Naive thymus-derived CD4-positive, alpha-beta T cell (primary cell): ENCODE measurements at regions not wholly inside any gene's neighbourhood (a gene's known extent, or its start where the extent isn't known, plus 50 kb on each side); places are given as distances from the start of the nearest gene placed in this dataset.
"Not testable (repeated sequence)": the region's sequence is repeated elsewhere in the genome, so short reads cannot be mapped to it uniquely, and the experiment has no call there.

Source experiments
- ATAC-seq: fragments of 150-1000 bp; cut with Tn5 transposase; 2 replicates; pipeline ENCODE4 v1.10.0; 2021; ENCODE audit warnings: mild to moderate bottlenecking, moderate library complexity
- CTCF ChIA-PET: fragments of 350-600 bp; sonication (Branson Sonifier 250); formaldehyde crosslinking; loops from one replicate; lab custom pipeline; 2021; ENCODE audit warnings: antibody characterized with exemption; lab: Charles Lee
- POLR2A ChIA-PET: fragments of 350-600 bp; sonication (Branson Sonifier 250); formaldehyde crosslinking; loops from one replicate; lab custom pipeline; 2021; ENCODE audit warnings: antibody characterized with exemption, inconsistent platforms; lab: Charles Lee
- DNase-seq, 9 donors: peaks; one replicate each; pipeline versions ENCODE4 v3.0.0 to v3.0.0-alpha.2; 2020 to 2022; ENCODE audit warnings: mixed read lengths in 1 of 9
- H3K27ac ChIP-seq: one replicate; pipeline ENCODE4 v1.7.0; 2013; ENCODE audit warnings: mild to moderate bottlenecking, low read depth, low read length, moderate library complexity
- H3K27me3 ChIP-seq, 2 donors: one replicate each; pipeline ENCODE4 v1.7.0; 2013; ENCODE audit warnings: low read length in 2 of 2, mild to moderate bottlenecking in 2 of 2, moderate library complexity in 2 of 2; ENCODE audit not compliant: control insufficient read depth in 2 of 2, insufficient read depth in 2 of 2
- H3K36me3 ChIP-seq, 3 experiments: 1 replicate in 2 of 3; 2 replicates in 1 of 3; pipeline ENCODE4 v1.7.0; 2013; ENCODE audit warnings: low read length in 3 of 3, mild to moderate bottlenecking in 3 of 3, moderate library complexity in 1 of 3; ENCODE audit not compliant: insufficient read depth in 3 of 3, control insufficient read depth in 2 of 3
- H3K4me1 ChIP-seq, 2 donors: one replicate each; pipeline ENCODE4 v1.7.0; 2013; ENCODE audit warnings: low read length in 2 of 2, mild to moderate bottlenecking in 2 of 2, moderate library complexity in 1 of 2; ENCODE audit not compliant: control insufficient read depth in 2 of 2, insufficient read depth in 2 of 2
- H3K4me3 ChIP-seq: 2 replicates; pipeline ENCODE4 v1.7.0; 2013; ENCODE audit warnings: mild to moderate bottlenecking, low read length
- H3K9me3 ChIP-seq, 3 experiments: 1 replicate in 2 of 3; 2 replicates in 1 of 3; pipeline ENCODE4 v1.7.0; 2013; ENCODE audit warnings: low read length in 3 of 3; ENCODE audit not compliant: control insufficient read depth in 2 of 3
- H3K27ac Mint-ChIP-seq, 9 donors: one replicate each; pipeline ENCODE4 v1.8.0; 2020 to 2022; ENCODE audit warnings: mixed read lengths in 9 of 9, mild to moderate bottlenecking in 8 of 9, moderate library complexity in 5 of 9, inconsistent platforms in 2 of 9
- H3K27me3 Mint-ChIP-seq, 5 donors: one replicate each; pipeline ENCODE4 v1.8.0; 2021 to 2022; ENCODE audit warnings: mixed read lengths in 5 of 5, mild to moderate bottlenecking in 1 of 5
- H3K36me3 Mint-ChIP-seq, 5 donors: one replicate each; pipeline ENCODE4 v1.8.0; 2020 to 2022; ENCODE audit warnings: mixed read lengths in 5 of 5, mild to moderate bottlenecking in 3 of 5, inconsistent platforms in 1 of 5
- H3K4me1 Mint-ChIP-seq, 7 donors: one replicate each; pipeline ENCODE4 v1.8.0; 2020 to 2022; ENCODE audit warnings: mixed read lengths in 7 of 7, mild to moderate bottlenecking in 3 of 7, inconsistent platforms in 1 of 7
- H3K4me3 Mint-ChIP-seq, 10 donors: one replicate each; pipeline ENCODE4 v1.8.0; 2020 to 2022; ENCODE audit warnings: mild to moderate bottlenecking in 10 of 10, mixed read lengths in 10 of 10, moderate library complexity in 6 of 10, inconsistent platforms in 2 of 10
- H3K9me3 Mint-ChIP-seq, 11 donors: one replicate each; pipeline ENCODE4 v1.8.0; 2020 to 2022; ENCODE audit warnings: mixed read lengths in 11 of 11, mild to moderate bottlenecking in 4 of 11, inconsistent platforms in 1 of 11, moderate library complexity in 1 of 11
- intact Hi-C, 2 donors: fragments of 100-400 bp; cut with micrococcal nuclease; formaldehyde crosslinking; loops; one replicate each; pipeline ENCODE4 v1.15.1; 2023

- ATAC-seq, POLR2A ChIA-PET, H3K27me3 ChIP-seq, H3K27ac ChIP-seq, H3K27me3 Mint-ChIP-seq, H3K9me3 ChIP-seq, CTCF ChIA-PET, H3K4me3 ChIP-seq, intact Hi-C loops, H3K4me1 Mint-ChIP-seq, H3K27ac Mint-ChIP-seq, H3K36me3 ChIP-seq, H3K4me1 ChIP-seq, H3K4me3 Mint-ChIP-seq, DNase-seq, H3K36me3 Mint-ChIP-seq: not testable (repeated sequence)
- H3K9me3 Mint-ChIP-seq = peaks cover 0 to 15% (median 5%) of the 10 kb centered on the region in 11 donors
These were observed 753.7 kb upstream of the SLITRK5 start for GRCh38 chr13:86917438-86917837.

DNA sequence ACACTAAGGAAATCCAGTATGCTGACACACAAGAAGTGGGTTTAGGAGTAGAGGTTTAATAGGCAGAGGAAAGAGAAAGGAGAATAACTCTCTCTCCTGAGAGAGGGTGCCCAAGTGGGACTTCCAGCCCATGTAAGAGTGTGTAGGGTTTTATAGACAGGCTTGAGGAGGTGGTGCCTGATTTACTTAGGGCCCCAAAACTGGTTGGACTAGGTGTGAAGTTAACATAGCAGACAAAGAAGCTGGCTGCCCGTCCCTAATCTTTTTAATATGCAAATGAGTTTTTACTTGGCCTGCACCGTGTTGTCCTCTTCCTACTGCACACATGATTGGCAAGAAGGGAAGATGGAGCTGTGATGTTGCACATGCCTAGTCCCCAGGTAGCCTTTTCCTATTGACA is 752.5 kb upstream of the SLITRK5 start:
- H3K4me3 Mint-ChIP-seq = no peak overlapping the region
- DNase-seq = no peak
- no peaks in the 10 kb centered on the region for H3K4me1 Mint-ChIP-seq
- POLR2A ChIA-PET = no interaction called here
- H3K27ac ChIP-seq = no peak overlapping the region
- H3K27me3 ChIP-seq = no peaks in the 10 kb centered on the region
- no peak overlapping the region for H3K27ac Mint-ChIP-seq
- no peaks in the 10 kb centered on the region for H3K36me3 ChIP-seq
- no peak for ATAC-seq
- H3K9me3 Mint-ChIP-seq = peaks cover 0 to 15% (median 3%) of the 10 kb centered on the region in 11 donors
- no peaks in the 10 kb centered on the region for H3K4me1 ChIP-seq
- intact Hi-C loops = no loop called here
- CTCF ChIA-PET = no interaction called here
- H3K9me3 ChIP-seq = no peaks in the 10 kb centered on the region
- H3K36me3 Mint-ChIP-seq = no peaks in the 10 kb centered on the region
- no peak overlapping the region for H3K4me3 ChIP-seq
- no peaks in the 10 kb centered on the region for H3K27me3 Mint-ChIP-seq

- H3K9me3 Mint-ChIP-seq = peaks cover 0 to 22% (median 5%) of the 10 kb centered on the region in 11 donors
- no peaks in the 10 kb centered on the region for H3K36me3 ChIP-seq
- no peak overlapping the region for H3K27ac ChIP-seq
- no peaks in the 10 kb centered on the region for H3K36me3 Mint-ChIP-seq
- no peaks in the 10 kb centered on the region for H3K4me1 Mint-ChIP-seq
- ATAC-seq (no peak), DNase-seq (no peak)
- no peak overlapping the region for H3K27ac Mint-ChIP-seq
- intact Hi-C loops = no loop called here
- ChIA-PET POLR2A (no interaction called here), CTCF (no interaction called here)
- no peaks in the 10 kb centered on the region for H3K27me3 ChIP-seq
- H3K4me3 Mint-ChIP-seq = no peak overlapping the region
- no peak overlapping the region for H3K4me3 ChIP-seq
- H3K27me3 Mint-ChIP-seq = no peaks in the 10 kb centered on the region
- no peaks in the 10 kb centered on the region for H3K9me3 ChIP-seq
- no peaks in the 10 kb centered on the region for H3K4me1 ChIP-seq
These were observed 750.2 kb upstream of the SLITRK5 start for GRCh38 chr13:86920961-86921360.

- no peaks in the 10 kb centered on the region for H3K27me3 Mint-ChIP-seq
- H3K27ac ChIP-seq = no peak overlapping the region
- H3K27ac Mint-ChIP-seq = no peak overlapping the region
- no peaks in the 10 kb centered on the region for H3K36me3 Mint-ChIP-seq
- no peak for DNase-seq
- intact Hi-C loops = no loop called here
- no peaks in the 10 kb centered on the region for H3K9me3 ChIP-seq
- H3K9me3 Mint-ChIP-seq = peaks cover 0 to 12% (median 4%) of the 10 kb centered on the region in 11 donors
- no peak for ATAC-seq
- H3K36me3 ChIP-seq = no peaks in the 10 kb centered on the region
- ChIA-PET POLR2A (no interaction called here), CTCF (no interaction called here)
- H3K4me3 Mint-ChIP-seq = no peak overlapping the region
- H3K4me1 ChIP-seq = no peaks in the 10 kb centered on the region
- H3K4me3 ChIP-seq = no peak overlapping the region
- no peaks in the 10 kb centered on the region for H3K4me1 Mint-ChIP-seq
- H3K27me3 ChIP-seq = no peaks in the 10 kb centered on the region
These were observed 748.2 kb upstream of the SLITRK5 start for GRCh38 chr13:86922936-86923335.

DNA sequence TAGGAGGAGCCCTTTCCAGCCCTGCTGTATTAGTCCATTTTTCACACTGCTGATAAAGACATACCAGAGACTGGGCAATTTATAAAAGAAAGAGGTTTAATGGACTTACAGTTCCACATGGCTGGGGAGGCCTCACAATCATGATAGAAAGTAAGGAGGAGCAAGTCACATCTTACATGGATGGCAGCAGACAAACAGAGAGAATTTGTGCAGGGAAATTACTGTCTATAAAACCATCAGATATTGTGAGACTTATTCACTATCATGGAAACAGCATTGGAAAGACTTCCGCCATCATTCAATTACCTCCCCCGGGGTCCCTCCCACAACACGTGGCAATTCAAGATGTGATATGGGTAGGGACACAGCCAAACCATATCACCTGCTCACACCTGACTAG is 744.3 kb upstream of the SLITRK5 start:
- H3K9me3 Mint-ChIP-seq = peaks cover 0 to 12% (median 4%) of the 10 kb centered on the region in 11 donors
- H3K27me3 ChIP-seq, H3K27ac ChIP-seq, CTCF ChIA-PET, H3K36me3 ChIP-seq, ATAC-seq, H3K4me3 ChIP-seq, intact Hi-C loops, DNase-seq, H3K4me1 Mint-ChIP-seq, H3K4me3 Mint-ChIP-seq, H3K27ac Mint-ChIP-seq, H3K36me3 Mint-ChIP-seq, H3K9me3 ChIP-seq, H3K27me3 Mint-ChIP-seq, POLR2A ChIA-PET, H3K4me1 ChIP-seq: not testable (repeated sequence)

DNA sequence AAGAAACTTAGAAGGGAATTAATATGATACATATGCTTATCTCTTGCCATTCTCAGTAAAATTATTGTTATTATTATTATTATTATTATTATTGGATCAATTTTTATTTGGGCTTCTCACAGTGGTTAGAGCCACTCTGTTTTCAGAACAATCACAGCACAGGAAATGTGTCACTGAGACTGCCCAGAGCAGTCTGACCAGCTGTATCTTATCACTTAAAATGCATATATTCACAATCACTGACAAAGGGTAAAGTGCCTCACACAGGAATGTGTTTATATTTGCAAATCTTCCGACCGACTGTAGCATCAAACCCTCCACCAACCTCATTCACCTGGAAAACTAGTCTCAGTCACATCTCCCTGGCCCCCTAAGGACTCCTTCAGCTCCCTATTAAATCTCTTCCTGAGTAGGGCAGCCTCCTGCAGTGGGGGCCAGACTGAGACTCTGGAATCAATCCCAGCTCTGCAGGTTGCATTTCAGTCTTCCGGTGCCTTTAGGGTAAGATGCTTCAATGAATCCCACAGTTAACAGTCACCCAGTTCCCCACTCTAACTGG is 738.3 kb upstream of the SLITRK5 start:
- Histone ChIP-seq H3K27ac (no peak overlapping the region), H3K36me3 (no peaks in the 10 kb centered on the region), H3K9me3 (no peaks in the 10 kb centered on the region), H3K27me3 (no peaks in the 10 kb centered on the region), H3K4me3 (no peak overlapping the region), H3K4me1 (no peaks in the 10 kb centered on the region)
- DNase-seq (no peak), ATAC-seq (no peak)
- ChIA-PET POLR2A (no interaction called here), CTCF (no interaction called here)
- Mint-ChIP-seq H3K4me3 (no peak overlapping the region), H3K9me3 (no peaks in the 10 kb centered on the region), H3K27ac (no peak overlapping the region), H3K27me3 (no peaks in the 10 kb centered on the region), H3K4me1 (no peaks in the 10 kb centered on the region), H3K36me3 (no peaks in the 10 kb centered on the region)
- intact Hi-C loops = no loop called here

GRCh38 chr13:86933676-86934075 is 737.5 kb upstream of the SLITRK5 start:
- H3K9me3 Mint-ChIP-seq = no peaks in the 10 kb centered on the region
- ChIA-PET POLR2A (no interaction called here), CTCF (no interaction called here)
- no peaks in the 10 kb centered on the region for H3K4me1 Mint-ChIP-seq
- Histone ChIP-seq H3K9me3 (no peaks in the 10 kb centered on the region), H3K27ac (no peak overlapping the region), H3K27me3 (no peaks in the 10 kb centered on the region), H3K4me1 (no peaks in the 10 kb centered on the region), H3K36me3 (no peaks in the 10 kb centered on the region), H3K4me3 (no peak overlapping the region)
- intact Hi-C loops = no loop called here
- no peak overlapping the region for H3K4me3 Mint-ChIP-seq
- ATAC-seq (no peak), DNase-seq (no peak)
- no peaks in the 10 kb centered on the region for H3K36me3 Mint-ChIP-seq
- H3K27me3 Mint-ChIP-seq = no peaks in the 10 kb centered on the region
- H3K27ac Mint-ChIP-seq = no peak overlapping the region
